Thyroid gland (tissue), 4 donors: ENCODE measurements at regions not wholly inside any gene's neighbourhood (a gene's known extent, or its start where the extent isn't known, plus 50 kb on each side); places are given as distances from the start of the nearest gene placed in this dataset.

Source experiments
- DNase-seq, 2 donors: peaks; one replicate each; pipeline ENCODE4 v3.0.0-alpha.2; 2019
- H3K27ac ChIP-seq, 3 donors: fragments of 200-600 bp; sonication (generic); 1 replicate in 2 of 3; 2 replicates in 1 of 3; pipeline ENCODE4 v1.5.1; 2016 to 2019; ENCODE audit warnings: mild to moderate bottlenecking in 1 of 3, moderate library complexity in 1 of 3
- H3K27me3 ChIP-seq: fragments of 200-600 bp; sonication (generic); one replicate; pipeline ENCODE4 v1.5.1; 2019
- H3K36me3 ChIP-seq, 2 donors: fragments of 200-600 bp; sonication (generic); one replicate each; pipeline ENCODE4 v1.5.1; 2016 to 2019
- H3K4me1 ChIP-seq, 2 donors: fragments of 200-600 bp; sonication (generic); one replicate each; pipeline ENCODE4 v1.5.1; 2017 to 2019
- H3K4me3 ChIP-seq, 3 donors: fragments of 200-600 bp; sonication (generic); replicated peaks in 1 of 3; 1 replicate in 2 of 3; 2 replicates in 1 of 3; pipeline ENCODE4 v1.5.1; 2016; ENCODE audit warnings: mild to moderate bottlenecking in 1 of 3
- H3K9me3 ChIP-seq: fragments of 200-600 bp; sonication (generic); one replicate; pipeline ENCODE4 v1.5.1; 2017
- POLR2A ChIP-seq, 2 donors: fragments of 450-650 bp; IDR thresholded peaks; one replicate each; pipeline ENCODE4 v1.6.1; 2017; ENCODE audit warnings: antibody characterized with exemption in 2 of 2, mild to moderate bottlenecking in 2 of 2, moderate library complexity in 1 of 2
- WGBS, 2 donors: methylation state at CpG; one replicate each; pipeline ENCODE4 v1.1.5; 2017; 5-methylcytosine and 5-hydroxymethylcytosine counted together
- intact Hi-C: fragments of 100-400 bp; cut with DNase I; formaldehyde crosslinking; loops from one replicate; pipeline ENCODE4 v1.15.1; 2023
- TF ChIP-seq, protein P1 (sequence below), 6 experiments: fragments of 200-600 bp in 3 of 6; fragments of 450-650 bp in 3 of 6; sonication (generic) in 3 of 6; IDR thresholded peaks; one replicate each; pipeline ENCODE4 v1.5.1; 2016 to 2019; ENCODE audit warnings: antibody characterized with exemption in 6 of 6, mild to moderate bottlenecking in 2 of 6, inconsistent platforms in 1 of 6, moderate library complexity in 1 of 6

DNA sequence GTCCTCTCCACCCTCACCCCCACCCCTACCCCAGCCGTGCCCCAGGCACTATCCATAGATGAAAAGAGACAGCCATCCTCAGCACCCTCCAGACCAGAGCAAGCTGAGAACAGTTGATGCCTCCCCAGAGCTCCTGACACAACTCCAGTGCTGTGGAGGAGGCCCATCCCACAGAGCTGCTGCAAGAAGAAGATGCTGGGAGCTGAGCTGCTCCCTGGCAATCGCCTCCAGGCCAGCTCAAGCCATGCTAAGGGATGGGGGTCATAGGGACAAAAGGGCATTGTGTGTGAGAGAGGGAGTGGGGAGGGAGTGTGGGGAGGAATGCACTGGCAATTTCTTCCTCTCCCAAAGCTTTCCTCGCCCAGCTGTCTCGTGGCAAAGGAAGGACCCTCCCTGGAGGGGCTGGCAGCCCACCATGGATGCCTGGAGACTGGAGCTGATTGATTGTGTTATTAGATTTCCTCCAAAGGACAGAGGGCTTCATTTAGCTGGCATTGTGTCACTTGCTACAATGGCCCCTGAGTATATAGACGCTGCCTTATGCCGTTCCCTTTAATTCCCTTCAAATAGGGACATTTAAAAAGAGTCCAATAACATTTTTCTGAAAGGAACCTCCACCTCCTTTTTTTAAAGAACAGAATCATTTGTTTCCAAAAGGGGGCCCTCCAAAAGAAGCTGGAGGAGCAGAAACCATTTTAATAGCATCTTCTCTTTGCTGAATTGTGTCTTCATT is 476.4 kb downstream of the FOXO1 start:
- Histone ChIP-seq H3K9me3 (no peaks in the 10 kb centered on the region), H3K4me1 (peaks cover 0 to 9% of the 10 kb centered on the region in 2 donors), H3K36me3 (no peaks in the 10 kb centered on the region), H3K4me3 (no peak overlapping the region), H3K27ac (no peak overlapping the region), H3K27me3 (no peaks in the 10 kb centered on the region)
- intact Hi-C loops, result no loop called here
- TF ChIP-seq POLR2A (IDR thresholded peaks at IDR 0.05), result no peak
- TF ChIP-seq, protein P1, sequence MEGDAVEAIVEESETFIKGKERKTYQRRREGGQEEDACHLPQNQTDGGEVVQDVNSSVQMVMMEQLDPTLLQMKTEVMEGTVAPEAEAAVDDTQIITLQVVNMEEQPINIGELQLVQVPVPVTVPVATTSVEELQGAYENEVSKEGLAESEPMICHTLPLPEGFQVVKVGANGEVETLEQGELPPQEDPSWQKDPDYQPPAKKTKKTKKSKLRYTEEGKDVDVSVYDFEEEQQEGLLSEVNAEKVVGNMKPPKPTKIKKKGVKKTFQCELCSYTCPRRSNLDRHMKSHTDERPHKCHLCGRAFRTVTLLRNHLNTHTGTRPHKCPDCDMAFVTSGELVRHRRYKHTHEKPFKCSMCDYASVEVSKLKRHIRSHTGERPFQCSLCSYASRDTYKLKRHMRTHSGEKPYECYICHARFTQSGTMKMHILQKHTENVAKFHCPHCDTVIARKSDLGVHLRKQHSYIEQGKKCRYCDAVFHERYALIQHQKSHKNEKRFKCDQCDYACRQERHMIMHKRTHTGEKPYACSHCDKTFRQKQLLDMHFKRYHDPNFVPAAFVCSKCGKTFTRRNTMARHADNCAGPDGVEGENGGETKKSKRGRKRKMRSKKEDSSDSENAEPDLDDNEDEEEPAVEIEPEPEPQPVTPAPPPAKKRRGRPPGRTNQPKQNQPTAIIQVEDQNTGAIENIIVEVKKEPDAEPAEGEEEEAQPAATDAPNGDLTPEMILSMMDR (IDR thresholded peaks at IDR 0.05), result no peak
- no peak for DNase-seq
- 78% methylated on average over 6 of the region's 6 CpGs for whole genome bisulfite sequencing, 2 donors

DNA sequence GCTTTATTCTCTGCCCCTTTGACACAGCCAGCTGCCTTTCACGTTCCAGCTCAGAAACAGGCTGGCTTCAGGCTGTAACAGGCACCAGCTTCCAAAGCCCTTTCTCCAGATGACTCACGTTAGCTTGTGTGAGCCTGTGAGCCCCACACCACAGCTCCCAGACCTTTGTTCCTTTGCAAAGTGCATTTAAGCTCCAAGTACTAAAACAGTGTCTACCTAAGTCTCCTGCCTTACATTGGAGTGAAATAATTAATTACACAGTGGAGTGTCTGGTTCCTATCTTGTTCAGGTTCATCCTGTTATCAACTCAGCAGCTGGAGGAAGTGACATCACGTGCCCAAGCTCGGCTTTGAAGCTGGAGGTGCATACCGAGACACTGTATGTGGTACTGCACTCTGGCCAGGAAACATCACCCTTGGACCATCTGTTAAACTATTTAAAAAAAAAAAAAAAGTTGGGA is 475.8 kb downstream of the FOXO1 start:
- Histone ChIP-seq H3K36me3 (no peaks in the 10 kb centered on the region), H3K9me3 (no peaks in the 10 kb centered on the region), H3K27me3 (no peaks in the 10 kb centered on the region), H3K27ac (no peak overlapping the region), H3K4me1 (peaks cover 0 to 9% of the 10 kb centered on the region in 2 donors), H3K4me3 (no peak overlapping the region)
- intact Hi-C loops, result no loop called here
- WGBS, 2 donors, result 55 to 72% methylated on average over 5 of the region's 5 CpGs
- DNase-seq, result peak in 1 of 2 donors; percentile 29
- TF ChIP-seq, protein P1 (IDR thresholded peaks at IDR 0.05), result no peak
- TF ChIP-seq POLR2A (IDR thresholded peaks at IDR 0.05), result no peak

DNA sequence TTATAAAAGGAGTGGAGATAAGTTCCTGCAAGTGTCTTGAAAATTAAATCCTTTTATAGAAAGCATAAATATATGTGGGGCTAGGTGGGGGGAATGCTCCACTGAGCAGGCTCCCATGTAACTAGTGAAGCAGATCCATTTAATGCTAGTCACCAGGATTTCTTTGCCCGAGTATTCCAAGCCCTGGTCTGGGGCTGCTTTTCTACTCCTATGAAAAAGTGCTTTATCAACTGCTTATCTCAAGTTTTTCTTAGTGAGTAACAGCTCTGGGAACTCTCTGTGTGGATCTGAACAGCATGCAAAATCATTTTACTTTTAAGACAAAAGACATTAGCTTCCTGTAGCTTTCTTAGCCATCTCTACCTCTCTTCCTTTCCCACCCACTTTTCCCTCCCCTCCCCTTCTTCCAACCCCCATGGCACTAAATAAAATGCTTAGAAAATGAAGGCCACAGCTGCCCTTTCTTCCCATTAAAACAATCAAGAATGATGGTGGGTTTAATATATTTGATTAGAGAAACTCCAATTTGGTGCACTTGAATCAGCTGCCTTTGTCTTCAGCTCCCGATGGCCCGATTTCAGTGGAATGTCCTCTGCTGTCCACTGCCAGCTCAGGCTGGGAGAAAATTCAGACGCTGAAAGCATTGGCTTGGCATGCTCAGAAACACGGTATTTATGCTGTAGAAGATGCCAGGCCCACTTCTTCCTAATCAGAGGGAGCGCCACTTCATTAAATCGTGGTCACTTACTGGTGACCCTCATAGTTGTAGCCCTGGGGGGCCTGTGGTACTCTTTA is 475.1 kb downstream of the FOXO1 start:
- 59 to 76% methylated on average over 7 of the region's 7 CpGs for WGBS, 2 donors
- no peak overlapping the region for H3K27ac ChIP-seq
- no peaks in the 10 kb centered on the region for H3K9me3 ChIP-seq
- intact Hi-C loops, result no loop called here
- peaks cover 0 to 9% of the 10 kb centered on the region in 2 donors for H3K4me1 ChIP-seq
- no peaks in the 10 kb centered on the region for H3K27me3 ChIP-seq
- H3K4me3 ChIP-seq, result no peak overlapping the region
- DNase-seq, result no peak
- H3K36me3 ChIP-seq, result no peaks in the 10 kb centered on the region
- TF ChIP-seq, protein P1 (IDR thresholded peaks at IDR 0.05), result no peak
- no peak for TF ChIP-seq POLR2A (IDR thresholded peaks at IDR 0.05)

DNA sequence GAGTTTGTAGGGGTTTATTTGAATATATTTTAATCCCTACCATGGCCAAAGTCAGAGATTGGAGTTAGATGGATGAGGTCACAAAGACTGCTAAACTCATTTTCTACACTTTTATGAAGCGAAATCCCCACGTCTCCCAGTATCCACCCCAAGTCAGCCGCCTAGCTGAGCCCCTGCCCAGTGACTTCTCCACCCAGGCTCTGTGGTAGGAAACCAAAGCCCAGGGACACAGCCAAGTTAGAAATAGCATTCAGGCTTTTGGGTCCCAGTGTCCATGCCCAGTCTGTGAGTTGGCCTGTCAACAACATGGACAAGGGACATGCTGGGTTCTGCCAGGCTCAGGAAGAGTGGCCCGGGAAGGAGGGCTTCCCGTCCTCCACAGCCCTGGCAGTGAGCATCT is 474.0 kb downstream of the FOXO1 start:
- no peaks in the 10 kb centered on the region for H3K9me3 ChIP-seq
- no peak overlapping the region for H3K4me3 ChIP-seq
- intact Hi-C loops, result no loop called here
- TF ChIP-seq, protein P1 (IDR thresholded peaks at IDR 0.05), result no peak
- TF ChIP-seq POLR2A (IDR thresholded peaks at IDR 0.05), result no peak
- no peak for DNase-seq
- 91 to 94% methylated on average over 4 to 5 of the region's 5 CpGs for WGBS, 2 donors
- no peaks in the 10 kb centered on the region for H3K27me3 ChIP-seq
- no peaks in the 10 kb centered on the region for H3K36me3 ChIP-seq
- H3K27ac ChIP-seq, result no peak overlapping the region
- peaks cover 0 to 9% of the 10 kb centered on the region in 2 donors for H3K4me1 ChIP-seq

DNA sequence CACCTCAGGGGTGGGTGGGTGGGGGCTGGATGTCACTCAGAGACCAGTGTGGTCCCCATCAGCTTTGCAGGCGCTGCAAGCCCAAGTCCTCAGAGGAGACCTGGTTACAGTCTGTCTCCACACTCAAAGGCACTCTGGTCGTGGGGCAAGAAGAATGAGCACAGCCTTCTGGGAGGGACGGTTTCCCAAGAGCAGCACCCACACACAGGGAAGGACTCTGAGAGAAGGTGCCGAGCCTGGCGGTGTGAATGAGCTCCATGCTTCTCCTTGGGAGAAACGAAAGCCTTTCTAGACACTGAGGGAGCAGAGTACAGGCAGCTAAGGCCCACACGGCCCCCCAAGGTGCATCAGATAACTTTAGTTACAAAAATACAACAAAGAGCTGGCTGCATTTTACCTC is 473.6 kb downstream of the FOXO1 start:
- H3K4me3 ChIP-seq, result no peak overlapping the region
- intact Hi-C loops, result no loop called here
- DNase-seq, result no peak
- no peaks in the 10 kb centered on the region for H3K36me3 ChIP-seq
- peak overlapping the region in 1 of 3 donors; percentile 26 for H3K27ac ChIP-seq
- no peaks in the 10 kb centered on the region for H3K27me3 ChIP-seq
- no peaks in the 10 kb centered on the region for H3K9me3 ChIP-seq
- 81 to 83% methylated on average over 7 of the region's 7 CpGs for WGBS, 2 donors
- peaks cover 0 to 9% of the 10 kb centered on the region in 2 donors for H3K4me1 ChIP-seq
- TF ChIP-seq POLR2A (IDR thresholded peaks at IDR 0.05), result no peak
- TF ChIP-seq, protein P1 (IDR thresholded peaks at IDR 0.05), result no peak
